Activated T-helper 9 cell treated with anti-CD3 and anti-CD28 coated beads, Interleukin-2, amount 50 U/mL, for 16 hours (primary cell): ENCODE measurements at regions not wholly inside any gene's neighbourhood (a gene's known extent, or its start where the extent isn't known, plus 50 kb on each side); places are given as distances from the start of the nearest gene placed in this dataset.

ENCODE experiments used
- DNase-seq: peaks from one replicate; pipeline ENCODE4 v3.0.0-alpha.2; 2020; ENCODE audit warnings: low read depth

DNA sequence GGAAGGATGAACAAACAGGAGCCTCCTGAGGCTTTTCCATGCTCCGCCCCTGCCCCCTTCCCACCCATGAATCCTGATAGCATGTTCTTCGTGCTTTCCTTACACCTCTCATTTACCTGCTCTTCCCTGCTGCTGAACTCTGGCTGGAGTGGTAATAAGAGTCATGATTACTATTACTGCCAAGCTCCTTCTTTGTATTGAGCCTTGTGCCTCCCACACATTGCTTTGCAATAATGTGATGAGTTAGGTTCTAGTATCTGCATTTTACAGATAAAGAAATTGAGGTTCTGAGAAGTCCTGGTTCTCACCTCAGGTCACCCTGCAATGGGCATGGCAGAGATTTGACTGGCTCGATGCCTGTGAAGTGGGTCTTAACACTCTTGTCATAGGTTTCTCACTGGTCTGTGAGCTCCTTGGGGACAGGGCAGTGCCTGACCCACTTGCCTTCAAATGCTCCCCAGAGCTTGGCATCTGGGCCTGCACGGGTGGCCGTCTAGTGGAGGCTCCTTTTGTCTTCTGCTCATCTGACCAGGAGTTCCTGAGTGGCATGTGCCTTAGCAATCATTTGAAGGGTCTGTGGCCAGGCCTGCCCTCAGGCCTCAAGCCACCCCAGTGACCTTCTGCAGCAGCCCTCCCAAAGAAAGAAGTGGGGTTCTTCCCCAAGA lies 309.2 kb upstream of the ZMIZ1 start:
- no peak for DNase-seq

DNA sequence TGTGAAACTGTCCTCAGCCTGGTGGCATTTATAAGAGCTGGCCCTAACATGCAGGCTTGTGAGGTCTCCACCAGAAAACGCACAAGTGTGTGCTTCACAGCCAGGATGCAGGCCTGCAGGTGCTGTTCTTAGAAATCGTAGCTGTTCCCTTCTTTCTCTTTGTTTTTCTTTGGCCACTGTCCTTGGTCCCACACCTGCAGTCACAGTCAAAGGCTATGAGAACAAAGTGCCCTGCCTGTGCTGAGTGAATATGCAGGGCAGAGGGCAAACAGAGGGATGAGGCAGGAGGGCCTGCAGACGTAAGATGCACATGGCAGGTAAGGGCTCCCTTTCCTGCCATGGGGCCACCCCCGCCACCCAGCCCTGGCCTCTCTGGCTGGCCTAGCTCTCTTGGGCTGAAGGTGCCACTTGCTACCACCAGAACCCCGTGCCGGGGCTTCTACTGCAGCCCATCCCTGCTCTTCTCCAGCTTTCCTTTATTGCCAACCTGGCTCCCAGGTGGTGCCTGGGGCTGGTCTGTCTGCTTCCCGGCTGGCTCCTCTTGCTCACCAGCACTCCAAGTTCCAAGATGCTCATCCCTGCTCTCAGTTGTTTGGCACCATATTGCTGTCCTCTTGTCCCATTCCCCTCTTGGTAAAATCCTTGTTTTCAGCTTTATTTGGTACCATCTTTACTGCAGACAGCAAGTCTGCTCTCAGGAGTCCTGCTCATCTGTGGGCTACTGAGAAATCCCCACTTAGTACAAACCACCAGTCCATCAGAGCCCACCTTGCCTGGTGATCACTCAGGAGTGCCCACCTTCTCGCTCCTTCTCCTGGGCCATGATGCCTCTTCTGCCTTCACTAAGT lies 308.1 kb upstream of the ZMIZ1 start:
- DNase-seq: no peak

DNA sequence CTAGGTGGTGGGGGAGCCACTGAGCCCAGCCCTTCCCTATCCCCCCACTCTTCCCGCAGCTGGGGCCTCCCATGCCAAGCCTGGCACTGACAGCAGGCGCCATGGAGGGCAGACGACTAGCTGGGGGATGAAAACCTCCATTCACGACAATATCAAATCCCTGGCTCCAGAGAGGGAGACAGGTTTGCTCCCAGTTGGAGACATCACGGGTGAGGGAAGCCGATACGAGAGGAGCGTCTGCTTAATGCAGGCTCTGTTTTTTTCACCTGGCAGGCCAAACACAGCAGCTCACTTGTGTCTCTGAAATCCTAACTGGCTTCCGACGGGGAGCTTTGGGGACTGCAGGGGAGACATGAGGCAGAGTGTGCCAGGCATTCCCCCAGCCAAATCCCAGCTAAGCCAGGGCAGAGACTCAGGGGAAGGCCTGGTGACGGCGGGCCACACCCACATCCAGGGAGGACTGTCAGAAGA lies 307.4 kb upstream of the ZMIZ1 start:
- no peak for DNase-seq

DNA sequence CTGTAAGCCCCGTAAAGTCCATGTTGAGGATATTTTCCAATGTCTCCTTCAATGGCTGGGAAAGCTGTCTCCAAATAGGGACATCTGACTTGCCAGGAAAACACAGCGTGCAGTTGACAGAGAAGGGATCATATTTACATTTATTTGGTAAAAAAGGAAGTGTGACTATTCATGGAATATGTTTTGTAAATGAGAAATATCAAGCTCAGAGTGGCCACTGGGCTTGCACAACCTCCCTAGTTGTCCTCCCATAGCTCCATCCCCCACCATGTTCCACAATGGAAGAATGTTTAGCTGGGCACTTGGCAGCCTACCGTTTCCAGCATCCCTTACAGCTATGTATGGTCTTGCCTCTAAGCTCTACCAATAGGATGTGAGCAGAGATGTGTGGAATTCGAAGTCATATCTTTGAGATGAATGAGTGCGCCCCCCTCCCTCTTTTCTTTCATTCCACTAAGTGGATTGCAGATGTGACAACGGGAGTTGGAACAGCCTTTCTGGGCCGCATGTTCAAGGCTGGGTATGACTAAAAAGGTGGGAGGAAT lies 306.6 kb upstream of the ZMIZ1 start:
- no peak for DNase-seq

DNA sequence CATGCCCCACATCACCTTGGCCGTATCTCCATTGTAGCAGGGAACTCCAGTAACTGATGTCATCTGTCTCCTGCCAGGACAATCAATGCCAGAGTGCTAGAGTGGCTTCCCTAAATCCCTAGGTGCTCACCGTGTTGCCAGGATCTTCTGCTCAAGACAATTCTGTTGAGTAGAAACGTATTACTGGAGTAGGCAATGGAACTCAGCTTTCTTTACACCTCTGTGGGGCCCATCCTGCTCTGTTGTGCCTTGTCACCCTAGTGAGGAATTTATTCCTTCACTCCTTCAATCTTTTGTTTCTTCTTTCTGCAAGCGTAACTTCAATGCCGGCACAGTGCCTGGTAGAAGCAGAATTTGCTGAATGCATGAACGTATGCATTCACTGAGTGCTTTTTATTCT lies 305.5 kb upstream of the ZMIZ1 start:
- DNase-seq: no peak

DNA sequence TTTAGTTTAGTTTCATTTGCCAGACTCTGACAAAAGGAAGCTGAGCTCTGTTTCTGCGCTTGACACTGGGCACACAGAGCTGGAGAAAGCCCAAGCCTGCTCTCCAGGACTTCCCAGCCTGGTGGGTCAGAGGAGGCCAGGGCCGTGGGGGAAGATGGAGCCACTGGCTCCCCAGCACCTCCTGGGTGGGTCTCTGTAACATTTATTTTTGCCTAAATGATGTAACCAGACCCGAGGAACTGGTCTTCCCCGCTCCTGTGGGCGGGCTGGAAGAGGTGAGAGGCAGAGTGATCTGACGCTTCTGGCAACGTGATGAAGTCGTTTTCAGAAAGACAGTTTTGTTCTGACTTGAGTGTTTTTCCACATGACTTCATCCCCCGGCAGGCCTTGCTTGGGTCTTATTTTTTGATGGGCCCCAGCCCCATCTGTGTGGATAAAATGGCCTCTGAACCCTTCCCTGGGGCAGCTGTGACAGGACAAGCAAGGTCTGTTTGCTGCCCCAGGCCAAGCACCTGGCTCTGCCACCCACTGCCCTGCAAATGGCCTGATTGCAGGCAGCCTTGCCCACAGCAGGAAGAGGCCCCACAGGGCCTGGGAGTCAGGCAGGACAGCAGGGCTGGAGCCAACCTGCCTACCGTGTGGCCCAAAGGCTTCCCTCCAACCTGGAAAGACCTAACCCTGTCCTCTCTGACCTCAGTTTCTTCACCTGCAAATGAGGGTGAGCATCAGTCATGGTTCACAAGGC lies 304.9 kb upstream of the ZMIZ1 start:
- no peak for DNase-seq

DNA sequence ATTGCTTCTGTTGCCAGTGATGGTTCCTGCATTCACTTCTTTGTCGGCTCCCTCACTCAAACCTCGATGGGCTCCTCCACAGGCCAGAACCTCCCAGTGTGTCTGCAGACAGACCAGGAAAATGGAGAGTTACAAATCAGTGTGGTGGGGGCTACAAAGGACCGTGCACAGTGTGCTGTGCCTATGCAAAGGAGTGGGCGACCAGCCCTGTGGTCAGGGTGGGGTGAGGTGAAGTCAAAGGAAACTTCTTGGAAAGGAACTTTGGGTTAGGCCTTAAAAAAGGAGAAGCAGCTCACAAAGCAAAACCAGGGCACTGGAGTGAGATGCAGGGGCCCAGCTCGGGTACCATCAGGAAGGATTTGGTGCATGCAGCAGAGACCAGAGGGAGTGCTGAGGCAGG lies 304.3 kb upstream of the ZMIZ1 start:
- DNase-seq: no peak

DNA sequence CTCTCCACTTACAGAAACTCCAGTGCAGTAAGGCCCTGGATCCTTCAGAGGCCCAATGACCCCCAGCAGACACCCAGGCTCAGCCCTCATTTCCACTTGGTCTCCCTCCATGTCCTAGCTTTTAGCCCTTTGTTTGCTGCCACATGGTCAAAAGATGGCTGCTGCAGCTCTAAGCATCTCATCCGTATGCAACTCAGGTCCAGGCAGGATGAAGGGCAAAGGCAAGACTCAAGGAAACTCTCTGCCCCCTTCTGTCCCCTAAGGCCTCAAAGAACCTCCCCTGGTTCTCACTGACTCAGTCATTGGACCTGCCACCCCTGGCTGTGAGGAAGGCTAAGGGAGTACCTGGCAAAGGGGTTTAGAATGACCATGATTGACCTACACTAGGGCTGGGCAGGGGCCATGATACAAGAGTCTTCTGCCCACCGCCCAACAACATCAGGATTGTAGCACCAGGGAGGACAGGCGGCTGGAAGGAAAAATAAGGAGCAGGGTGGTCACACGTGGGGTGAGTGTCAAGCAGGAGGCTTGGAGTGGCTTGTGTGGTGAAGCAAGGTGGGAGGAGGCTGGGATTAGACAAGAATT lies 303.8 kb upstream of the ZMIZ1 start:
- DNase-seq: no peak

DNA sequence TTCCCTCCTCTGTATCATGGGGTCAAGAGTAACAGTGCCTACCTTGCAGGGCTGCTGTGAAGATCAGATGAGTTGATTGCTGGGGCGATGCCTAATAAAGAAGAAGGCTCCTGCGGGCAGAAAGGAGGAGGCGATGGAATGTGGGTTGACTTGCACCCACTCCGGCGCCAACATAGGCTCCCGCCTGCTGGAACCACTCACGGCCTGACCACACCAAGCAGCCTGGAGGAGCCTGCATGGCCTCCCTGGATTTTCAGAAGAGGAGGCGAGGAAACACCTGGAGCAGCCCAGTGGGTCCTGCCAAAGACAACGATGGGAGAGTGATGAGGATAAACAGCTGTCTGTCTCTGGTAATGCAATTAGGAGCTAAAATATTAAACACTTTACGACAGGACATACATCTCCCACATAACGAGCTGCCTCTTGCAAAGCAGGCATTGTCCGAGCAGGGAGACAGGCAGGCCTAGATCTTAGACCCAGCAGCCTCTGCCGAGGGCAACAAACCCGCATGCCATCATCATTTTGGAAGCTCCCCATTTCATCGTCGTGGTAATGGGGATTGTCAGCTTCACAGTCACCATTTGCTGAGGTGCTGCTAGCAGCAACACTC lies 302.9 kb upstream of the ZMIZ1 start:
- no peak for DNase-seq

DNA sequence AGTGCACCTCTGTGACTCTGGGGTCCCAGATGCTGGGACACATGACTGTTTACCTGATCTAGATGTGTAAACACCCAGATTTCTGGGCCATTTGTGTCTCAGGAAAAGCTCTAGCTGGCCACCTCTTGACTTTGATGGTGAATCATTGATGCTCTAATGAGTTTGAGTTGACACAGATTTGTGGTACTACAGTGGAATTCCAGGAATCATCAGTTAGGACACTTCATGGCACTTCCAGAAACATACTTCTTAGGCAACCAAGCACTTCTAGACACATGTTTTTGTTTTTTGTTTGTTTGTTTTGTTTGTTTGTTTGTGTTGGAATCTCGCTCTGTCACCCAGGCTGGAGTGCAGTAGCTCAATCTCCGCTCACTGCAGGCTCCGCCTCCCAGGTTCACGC lies 302.2 kb upstream of the ZMIZ1 start:
- no peak for DNase-seq

DNA sequence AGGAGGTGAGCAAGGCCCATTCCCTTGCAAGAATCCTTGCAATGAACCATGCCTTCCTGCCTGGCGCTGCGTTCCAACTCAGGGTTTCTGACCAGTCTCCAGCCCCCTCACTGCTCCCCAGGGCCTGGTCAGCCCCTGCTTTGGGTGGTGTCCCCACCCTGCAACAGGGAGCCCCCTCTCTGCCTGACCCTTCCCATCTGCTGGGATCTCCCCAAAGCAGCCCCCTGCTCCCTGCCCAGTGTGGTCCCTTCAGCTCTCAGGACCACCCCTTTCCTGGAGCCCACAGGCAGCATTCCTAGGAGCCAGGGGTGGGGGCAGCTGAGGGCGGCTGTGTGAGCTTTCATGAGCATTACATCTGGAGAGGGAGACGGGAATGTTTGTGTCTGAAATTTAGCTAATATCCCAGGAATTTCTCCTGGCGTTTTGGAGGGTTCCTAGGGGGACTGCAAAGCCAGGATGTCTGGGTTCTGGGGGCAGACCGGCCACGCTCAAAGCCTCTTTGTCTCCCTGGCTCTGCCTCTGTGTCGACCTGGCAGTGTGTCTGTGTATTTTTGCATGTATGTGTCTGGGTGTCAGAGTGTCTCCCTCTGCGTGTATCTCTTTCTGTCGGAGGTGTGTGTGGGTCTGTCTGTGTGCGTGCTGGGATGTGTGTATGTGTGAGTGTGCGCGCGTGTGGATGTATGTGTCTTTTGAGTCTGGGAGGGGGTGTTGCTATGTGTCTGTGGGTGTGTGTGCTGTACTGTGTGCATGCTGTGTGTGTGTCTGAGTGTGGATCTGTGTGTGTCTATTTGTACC lies 300.5 kb upstream of the ZMIZ1 start:
- no peak for DNase-seq

DNA sequence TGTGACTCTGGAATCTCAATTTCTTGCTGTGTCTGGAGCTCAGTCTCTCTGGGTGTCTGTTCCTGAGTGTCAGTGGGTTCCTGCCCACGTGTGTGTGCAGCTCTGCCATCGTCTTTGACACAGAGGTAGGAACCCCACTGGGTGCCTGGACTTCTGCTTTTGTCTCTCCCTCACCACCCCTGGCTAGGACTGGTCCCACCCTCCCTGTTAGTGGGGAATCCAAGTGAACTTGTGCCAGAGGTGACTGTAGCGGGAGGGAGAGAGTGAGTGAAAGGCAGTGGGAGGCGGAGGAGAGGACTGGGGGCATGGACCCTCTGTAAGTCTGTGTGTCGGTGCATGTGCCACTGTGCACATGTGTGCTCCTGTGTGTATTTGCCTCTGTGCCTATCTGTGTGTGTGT lies 299.9 kb upstream of the ZMIZ1 start:
- DNase-seq: no peak

DNA sequence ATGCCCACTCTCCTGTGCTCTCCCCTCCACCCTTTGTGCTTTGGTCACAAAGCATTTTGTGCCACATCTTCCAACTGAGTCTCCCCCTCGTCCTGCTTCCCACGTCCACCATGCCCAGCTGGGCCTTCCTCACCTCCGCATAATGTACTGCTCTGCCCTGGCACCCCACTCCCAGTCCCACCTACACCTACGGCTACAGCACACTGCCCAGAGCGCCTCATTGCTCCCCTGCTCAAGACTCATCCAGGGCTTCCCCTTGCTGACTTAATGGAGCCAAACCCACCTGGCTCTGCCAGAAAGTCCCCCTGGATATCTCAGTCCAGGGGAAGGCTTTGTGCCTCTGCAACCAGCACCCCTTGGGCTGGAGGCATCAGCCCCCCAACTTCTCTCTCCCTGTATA lies 299.2 kb upstream of the ZMIZ1 start:
- DNase-seq: no peak

DNA sequence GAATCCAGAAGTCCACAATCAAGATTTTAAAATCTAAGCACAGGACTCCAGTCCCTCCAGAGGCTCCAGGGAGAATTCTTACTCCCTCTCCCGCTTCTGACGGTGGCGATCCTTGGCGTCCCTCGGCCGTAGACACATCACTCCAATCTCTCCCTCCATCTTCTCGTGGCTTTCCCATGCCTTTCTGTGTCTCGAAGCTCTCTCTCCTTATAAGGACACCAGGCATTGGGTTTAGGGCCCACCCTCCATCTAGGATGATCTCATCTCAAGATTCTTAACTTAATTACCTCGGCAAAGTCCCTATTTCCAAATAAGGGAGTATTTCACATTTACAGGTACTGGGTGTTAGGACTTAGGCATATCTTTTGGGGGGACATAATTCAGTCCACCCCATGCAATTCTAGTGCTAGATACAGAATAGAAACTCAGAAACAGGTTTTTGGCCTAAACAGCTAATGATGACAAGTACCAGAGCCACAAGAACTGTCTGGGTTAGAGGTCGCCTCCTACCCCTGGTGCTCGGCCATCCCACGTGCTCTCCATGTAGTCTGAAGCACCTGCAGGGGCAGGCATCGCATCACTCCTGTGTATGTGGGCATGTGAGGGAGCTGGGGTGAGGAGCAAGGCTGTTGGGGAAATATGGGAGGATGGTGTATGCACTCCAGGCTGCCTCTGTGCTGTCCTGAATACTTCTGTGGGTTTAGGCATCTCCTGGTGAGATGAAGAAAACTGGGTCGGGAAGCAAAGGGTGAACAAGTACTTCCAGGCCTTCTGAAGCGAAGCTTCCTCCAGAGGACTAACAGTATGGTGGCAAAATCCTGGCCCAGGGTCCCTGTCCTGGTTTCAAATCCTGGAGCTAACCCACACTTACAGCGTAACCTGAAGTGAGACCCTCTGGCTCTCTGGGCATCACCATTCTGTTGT lies 298.3 kb upstream of the ZMIZ1 start:
- no peak for DNase-seq

DNA sequence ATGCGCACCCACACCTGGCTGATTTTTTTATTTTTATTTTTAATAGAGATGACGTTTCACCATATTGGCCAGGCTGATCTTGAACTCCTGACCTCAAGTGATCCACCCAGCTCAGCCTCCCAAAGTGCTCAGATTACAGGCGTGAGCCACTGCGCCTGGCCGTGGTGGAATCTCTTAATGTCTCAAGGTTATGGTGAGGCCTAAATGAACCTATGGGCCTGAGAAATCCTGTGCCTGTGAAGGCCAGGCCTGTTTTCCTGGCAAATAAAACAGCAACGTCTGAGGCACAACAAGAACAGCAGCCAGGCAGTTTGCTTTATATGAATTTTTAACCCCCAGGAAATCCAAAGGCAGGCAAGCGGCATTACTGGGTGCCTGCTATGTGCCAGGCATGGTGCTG lies 297.5 kb upstream of the ZMIZ1 start:
- no peak for DNase-seq

DNA sequence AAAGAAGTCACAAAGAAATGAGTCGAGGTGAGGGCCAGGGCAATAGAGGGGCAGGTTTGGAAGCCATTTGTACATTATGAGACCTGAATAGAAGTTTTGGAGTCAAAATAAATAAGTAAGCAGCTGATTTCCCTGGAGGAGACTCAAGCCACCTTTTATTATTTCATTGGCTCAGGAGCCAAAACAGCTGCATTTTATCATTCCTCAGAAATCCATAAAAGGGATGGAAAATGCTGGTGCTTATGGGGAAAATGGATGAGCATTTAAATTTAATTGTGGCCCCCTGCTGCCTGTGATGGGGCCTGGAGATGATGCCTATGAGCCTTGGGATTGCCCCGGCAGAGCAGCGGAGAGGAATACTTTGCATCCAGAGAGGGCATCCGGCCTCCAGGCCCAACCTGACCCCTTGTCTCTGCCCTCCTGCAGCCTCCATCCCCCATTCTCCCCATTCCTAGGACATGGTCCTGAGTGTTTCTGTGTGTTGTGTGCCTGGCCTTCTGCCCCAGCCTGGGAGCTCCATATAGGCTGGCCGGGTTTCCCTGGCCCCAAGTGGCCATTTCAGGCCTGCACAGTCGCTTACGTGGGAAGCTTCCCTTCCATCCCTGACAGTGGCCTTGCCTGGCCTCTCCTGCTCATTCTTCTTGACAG lies 296.8 kb upstream of the ZMIZ1 start:
- DNase-seq: no peak

DNA sequence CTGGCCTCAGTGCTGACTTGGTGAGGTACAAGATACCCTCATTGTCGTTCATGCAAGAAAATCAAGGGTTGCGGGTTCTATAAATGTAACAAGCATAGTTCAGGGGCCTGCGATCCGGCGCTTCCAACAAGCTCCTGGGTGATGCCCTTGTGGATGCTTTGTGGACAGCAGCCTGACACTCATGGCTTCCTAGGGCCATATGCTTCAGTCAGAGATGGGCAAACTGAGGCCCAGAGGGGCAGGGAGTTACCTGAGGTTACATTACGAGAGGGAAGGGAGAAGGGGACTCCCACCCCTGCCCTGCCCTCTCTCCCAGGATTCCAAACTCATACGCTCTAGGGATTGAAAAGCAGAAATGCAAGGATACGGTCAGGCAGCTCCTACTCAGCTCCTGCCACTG lies 296.3 kb upstream of the ZMIZ1 start:
- DNase-seq: no peak

DNA sequence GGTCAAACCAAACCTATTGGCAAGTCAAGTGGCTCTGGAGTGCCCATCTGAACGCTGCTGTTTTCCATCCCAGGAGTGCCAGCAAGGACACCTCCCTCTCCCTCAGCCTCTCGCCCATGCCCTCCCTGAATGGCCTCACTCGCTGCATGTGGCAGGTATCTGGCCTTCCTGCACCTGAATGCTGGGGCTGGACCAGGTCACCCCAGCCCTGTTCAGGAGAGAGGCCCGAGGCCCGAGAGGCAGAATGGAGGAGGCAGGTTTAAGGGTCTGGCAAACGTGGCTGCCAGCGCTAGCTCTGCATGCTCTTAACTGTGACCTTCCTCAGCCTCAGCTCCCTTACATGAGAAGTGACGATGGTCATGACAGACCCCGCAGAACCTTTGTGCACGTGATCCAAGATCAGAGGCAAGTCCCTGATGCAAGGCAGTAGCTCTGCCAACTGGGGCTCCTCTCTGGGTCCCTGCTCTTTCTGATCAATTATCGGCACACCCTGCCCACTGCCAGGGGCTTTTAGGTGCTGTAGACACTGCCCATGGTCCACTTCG lies 295.7 kb upstream of the ZMIZ1 start:
- no peak for DNase-seq

DNA sequence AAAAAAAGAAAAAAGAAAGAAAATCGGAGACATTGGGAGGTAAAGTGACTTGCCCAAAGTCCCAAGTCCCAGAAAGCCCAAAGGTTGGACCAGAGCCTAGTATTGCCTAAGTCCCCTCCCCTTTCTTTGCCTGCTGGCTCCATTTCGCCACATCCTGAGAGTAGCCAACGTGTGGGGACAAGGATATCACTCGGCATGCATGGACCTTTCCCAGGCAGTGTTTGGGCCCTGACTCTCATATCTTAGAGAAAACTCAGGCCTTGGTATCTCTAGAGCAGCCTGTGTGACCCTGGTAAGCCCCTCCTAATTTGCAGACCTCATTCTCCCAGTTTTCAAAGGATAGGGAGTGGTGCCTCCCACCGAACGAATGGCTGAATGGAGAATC lies 294.2 kb upstream of the ZMIZ1 start:
- no peak for DNase-seq
